CD4-positive, alpha-beta T cell treated with Interleukin-21 for 1 hour (primary cell): ENCODE measurements at regions not wholly inside any gene's neighbourhood (a gene's known extent, or its start where the extent isn't known, plus 50 kb on each side); places are given as distances from the start of the nearest gene placed in this dataset.

ENCODE experiments used
- DNase-seq: peaks from one replicate; pipeline ENCODE4 v3.0.0-alpha.2; 2020

DNA sequence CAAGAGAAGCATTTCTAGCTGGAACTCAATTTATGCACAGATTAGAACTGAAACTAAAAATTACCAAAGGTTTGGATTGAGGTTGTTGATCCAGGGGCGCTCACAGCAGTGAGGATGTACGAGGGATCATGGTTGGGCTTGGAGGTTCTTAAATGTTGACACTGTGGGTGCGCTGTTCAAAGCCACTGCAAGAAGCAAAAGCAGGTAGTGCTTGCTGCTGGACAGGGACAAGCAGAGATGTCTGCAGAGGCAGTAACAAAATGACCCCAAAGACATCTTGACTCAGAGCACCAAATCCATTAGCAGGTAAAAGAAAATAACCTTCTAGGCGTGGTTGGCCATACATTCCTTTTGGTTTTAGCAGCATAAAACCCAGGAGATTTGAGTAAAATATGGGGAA is 468.4 kb downstream of the ZSWIM6 start:
- no peak for DNase-seq

- DNase-seq, result no peak
Measured at GRCh38 chr5:61801174-61801573, 469.1 kb downstream of the ZSWIM6 start.

DNA sequence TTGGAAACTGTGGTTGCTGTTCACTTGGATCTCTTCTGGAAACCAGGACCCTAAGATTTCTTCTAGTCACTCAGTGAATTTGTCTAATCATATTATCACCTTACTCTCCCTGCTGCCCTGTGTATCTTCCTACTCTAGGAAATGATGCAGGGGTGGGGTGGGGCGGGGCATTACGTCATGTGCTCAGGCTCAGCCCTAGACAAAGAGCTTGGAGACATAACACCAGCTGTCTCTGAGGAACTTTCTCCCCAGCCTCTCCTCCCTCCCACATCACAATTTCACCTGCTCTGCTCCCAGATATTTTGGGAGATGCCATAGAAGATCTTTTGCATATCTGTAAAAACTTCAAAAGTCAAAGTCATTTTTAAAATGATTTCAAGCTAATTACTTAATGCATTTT is 470.4 kb downstream of the ZSWIM6 start:
- no peak for DNase-seq

- DNase-seq, result no peak
Measured at GRCh38 chr5:61805101-61805500, 473.0 kb downstream of the ZSWIM6 start.

- no peak for DNase-seq
Measured at GRCh38 chr5:61806491-61807020, 474.5 kb downstream of the ZSWIM6 start.

GRCh38 chr5:61808091-61808490 is 476.0 kb downstream of the ZSWIM6 start:
- no peak for DNase-seq

DNA sequence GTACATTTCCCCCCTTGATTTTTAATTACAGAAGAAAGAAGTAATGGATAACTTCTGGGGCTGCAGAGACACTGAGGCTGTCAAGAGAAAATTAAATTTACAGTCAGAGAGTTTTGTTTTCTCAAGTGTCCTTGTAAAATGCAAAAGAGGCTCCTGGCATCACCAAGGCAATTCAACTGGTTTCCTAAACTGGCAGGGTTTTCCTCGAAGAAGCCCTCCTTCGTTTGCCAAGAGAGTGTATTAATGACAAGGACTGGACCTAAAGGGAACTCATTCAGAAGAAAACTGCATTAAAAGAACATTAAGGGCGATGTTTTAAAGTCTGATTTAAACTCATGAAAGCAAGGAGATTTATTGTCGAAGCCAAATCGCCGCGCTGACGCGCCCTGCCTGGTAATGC is 476.9 kb downstream of the ZSWIM6 start:
- DNase-seq, result no peak

- DNase-seq, result no peak
Measured at GRCh38 chr5:61809651-61810050, 477.6 kb downstream of the ZSWIM6 start.

DNA sequence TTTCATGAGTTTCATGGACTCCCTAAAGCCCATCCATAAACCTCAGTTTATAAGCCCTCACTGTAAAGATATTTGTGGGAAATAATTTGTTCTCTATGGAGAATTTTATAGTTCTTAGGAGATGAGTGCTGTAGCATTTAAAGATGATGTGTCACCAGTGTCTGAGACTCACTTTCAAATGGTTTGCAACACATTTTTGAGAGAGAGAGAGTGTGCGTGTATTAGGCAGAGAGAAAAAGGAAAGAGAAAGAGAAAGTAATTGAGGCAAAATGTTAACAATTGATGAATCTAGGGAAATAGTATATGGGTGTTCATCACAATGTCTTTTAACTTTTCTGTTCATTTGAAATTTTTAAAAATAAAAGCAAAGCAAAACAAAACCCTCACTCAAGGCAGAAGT is 479.0 kb downstream of the ZSWIM6 start:
- no peak for DNase-seq

DNA sequence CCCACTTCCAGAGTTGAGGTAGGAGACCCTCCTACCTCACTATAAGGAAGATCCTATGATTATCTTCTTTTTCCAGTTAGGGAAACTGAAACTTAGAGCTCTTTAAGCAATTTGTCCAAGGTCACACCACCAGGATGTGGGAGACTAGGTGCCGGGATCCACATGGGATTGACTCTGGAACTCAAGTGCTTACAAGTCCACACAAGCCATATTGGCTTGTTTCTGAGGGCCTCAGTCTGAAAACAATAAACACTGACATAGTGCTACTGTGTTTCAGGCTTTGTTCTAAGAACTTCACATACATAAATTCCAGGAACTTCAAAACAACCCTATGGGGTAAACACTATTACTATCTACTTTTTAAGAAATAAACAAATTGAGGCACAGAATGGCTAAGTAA is 481.3 kb downstream of the ZSWIM6 start:
- DNase-seq, result no peak

GRCh38 chr5:61815339-61815738 is 483.3 kb downstream of the ZSWIM6 start:
- DNase-seq, result no peak

- DNase-seq, result no peak
Measured at GRCh38 chr5:61816146-61816545, 484.1 kb downstream of the ZSWIM6 start.

DNA sequence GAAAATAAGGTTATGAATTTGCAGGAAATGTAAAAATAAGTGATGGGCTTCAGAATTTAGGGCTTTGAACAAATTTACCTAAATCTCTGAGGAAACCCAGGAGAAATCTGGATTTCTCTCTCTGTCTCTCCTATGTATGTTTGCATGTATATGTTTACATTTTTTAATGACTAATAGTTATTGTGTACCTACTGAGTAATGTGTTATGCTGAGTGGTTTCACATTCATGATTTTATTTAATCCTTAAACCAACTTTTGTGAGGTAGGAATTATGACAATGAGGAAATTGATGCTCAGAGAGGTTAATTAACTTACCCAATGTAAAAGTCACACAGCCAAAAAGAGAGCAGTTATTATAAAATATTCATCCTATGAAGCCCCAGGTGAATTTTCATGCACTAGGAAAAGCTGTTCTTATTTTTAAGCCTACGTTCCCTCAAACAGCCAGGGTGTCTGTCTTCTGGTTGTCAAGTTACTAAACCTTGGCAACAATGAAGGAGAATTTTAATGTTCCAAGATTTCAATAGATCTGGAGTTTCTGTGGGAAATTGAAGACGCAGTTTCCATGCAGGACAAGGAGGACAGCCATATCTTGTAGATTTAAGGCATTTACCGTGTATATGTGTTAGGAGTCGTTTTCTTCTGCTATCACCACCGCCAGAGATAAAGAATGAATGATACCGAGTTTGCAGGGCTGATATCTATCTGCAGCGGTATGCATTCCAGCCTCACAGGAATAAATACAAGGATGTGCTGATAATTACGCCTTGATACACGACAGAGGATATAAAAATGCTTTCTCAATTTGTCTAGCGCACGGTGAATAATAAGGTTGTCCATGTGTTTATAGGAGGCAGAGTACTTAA is 484.8 kb downstream of the ZSWIM6 start:
- DNase-seq, result no peak

GRCh38 chr5:61817472-61818326 is 485.6 kb downstream of the ZSWIM6 start:
- no peak for DNase-seq

GRCh38 chr5:61820836-61821235 is 485.2 kb upstream of the KIF2A start:
- DNase-seq, result no peak

GRCh38 chr5:61821561-61821960 is 484.4 kb upstream of the KIF2A start:
- DNase-seq, result no peak

DNA sequence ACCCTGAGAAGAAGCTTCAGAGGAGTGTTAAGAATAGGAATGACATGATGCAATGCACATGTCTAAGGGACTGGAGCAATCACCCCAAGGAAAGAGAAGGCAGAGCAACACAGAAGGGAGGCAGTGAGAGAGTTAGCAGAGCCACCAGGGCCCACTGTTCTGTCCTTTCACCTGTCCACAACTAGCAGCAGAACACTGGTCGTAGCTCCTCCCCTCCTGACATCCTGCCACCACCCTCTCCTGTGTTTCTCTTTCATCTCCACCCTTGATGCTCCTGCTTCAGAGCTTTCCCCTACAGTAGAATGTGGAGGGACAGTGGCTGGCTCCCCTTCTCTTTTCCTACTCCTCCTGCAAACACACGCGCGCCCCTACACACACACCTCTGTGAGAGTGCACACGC is 483.4 kb upstream of the KIF2A start:
- DNase-seq, result no peak

DNA sequence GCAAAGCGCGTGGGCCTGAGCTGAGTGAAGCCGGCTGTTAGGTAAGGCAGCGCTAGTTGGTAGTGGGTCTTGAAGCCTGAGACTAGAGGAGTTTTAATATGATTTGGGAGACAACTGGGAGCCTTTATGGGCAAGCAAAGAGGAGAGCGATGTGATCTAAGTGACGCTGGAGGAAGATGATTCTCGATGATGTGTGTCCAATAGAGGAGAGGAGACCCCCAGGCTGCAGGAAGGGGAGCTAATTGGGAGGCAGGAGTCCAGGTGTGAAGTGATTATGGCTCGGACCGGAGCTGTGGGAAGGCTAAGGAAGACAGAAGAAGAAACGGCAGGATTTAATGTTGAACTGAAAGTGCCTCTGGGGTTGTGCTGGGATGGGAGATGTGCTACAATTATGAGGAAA is 482.9 kb upstream of the KIF2A start:
- no peak for DNase-seq

GRCh38 chr5:61823781-61824180 is 482.2 kb upstream of the KIF2A start:
- DNase-seq, result no peak

DNA sequence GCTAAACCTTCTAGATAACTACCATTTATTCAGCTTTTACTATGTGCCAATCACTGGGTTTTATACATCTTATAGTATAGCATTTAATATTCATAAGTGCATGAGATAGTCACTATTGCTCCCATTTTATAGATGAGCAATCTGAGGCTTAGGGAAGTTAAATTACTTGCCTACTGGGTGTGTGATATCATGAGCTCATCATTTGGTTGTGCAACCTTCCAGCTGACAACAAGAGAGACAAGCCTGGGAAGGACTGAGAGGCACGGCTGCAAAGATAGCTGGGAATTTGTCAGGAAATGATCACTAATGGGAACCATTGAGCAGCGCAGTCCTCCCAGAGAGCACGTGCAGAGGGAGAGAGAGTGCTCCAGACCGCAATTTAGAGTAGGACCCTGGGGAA is 481.6 kb upstream of the KIF2A start:
- no peak for DNase-seq

DNA sequence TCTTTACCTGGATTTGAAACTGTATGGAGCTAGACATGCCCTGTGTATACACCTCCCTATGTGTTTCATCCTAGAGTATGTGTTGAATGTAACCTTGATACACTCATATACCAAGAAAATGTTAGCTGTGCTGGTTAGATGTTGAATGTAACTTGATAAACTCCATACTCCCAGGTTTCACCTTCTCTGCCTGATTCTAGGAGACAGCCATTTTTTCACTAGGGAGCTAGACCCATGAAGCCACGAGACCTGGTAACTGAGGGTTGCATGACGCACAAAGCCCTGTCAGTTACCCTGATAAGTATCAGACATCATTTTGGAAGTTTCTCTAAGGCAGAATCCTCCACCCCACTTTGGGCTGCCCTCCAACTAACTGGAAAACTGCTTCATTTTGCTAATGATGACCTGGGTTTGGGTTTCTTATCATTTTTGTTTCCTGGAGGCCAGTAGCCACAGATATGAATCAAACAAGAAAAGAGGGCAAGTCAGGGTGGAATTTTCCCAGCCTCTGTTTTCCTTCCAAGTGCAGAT is 478.5 kb upstream of the KIF2A start:
- no peak for DNase-seq

DNA sequence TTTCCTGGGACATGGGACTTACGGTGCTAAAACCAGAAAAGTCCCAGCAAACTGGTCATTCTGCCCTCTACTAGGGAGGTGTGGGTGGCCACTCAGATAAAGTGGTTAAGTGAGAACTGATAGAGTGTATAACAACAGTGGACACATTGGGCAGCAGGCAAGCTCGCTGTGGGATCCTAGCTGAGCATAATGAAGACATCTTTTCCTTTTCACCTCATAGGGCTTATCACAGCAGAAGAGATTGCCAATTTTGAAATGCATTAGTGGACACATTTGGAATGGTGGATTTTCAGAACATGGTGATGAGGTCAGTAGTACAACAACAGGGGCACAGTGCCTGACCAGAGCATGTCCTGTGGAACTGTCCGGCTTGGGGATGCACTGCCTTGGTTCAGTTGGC is 477.1 kb upstream of the KIF2A start:
- no peak for DNase-seq

DNA sequence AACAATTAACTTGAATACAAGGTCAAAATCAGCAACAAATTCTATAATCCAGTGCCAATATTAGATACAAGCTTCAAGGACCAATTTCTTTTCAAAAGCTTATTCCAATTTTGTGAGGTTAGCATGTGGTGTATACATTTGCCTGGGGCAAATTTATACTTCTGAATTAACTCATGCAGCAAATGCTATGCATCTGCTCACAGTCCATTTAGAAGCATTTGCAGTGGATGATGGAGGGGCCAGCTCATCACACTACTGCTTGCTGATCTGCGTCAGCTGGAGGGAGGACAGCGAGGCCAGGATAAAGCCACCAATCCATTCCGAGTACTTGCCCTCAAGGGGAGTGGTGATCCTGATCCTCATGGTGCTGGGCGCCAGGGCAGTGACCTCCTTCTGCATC is 474.3 kb upstream of the KIF2A start:
- DNase-seq, result no peak

DNA sequence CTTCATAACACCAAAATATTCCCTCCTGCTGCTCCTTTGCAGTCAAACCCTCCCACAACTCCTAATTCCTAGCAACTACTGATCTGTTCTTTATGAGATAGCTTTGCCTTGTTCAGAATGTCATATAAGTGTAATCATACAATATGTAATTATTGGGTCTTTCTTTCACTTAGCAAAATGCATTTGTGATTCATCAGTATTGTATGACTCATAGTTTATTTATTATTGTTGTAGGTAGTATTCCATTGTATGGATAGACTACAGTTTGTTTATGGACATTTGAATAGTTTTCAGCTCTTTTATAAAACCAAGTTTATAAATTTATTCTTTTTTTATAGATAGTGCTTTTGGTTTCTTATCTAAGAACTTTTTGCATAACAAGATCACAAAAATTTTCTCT is 468.2 kb upstream of the KIF2A start:
- no peak for DNase-seq
